ENCODE measurements at regions not wholly inside any gene's neighbourhood (a gene's known extent, or its start where the extent isn't known, plus 50 kb on each side); places are given as distances from the start of the nearest gene placed in this dataset.

GRCh38 chr2:64797881-64798575, 144.3 kb upstream of the SERTAD2 start:
- no peak for TF ChIP-seq CTCF (conservative IDR thresholded peaks at IDR 0.05)
- H3K4me3 Mint-ChIP-seq = no peak overlapping the region

More at GRCh38 chr2:64797881-64798575, 144.3 kb upstream of the SERTAD2 start:
- no peak overlapping the region for H2BK20ac ChIP-seq (ENCODE audit: low read depth, low read length, poor library complexity, severe bottlenecking)
- H2BK120ac ChIP-seq (ENCODE audit: low read depth, low read length, poor library complexity, severe bottlenecking) = no peak overlapping the region
- no peaks in the 10 kb centered on the region for H3K79me2 ChIP-seq (ENCODE audit: insufficient read depth, low read length)
- H3K27ac ChIP-seq (ENCODE audit: insufficient read length, low read depth, low read length) = no peak overlapping the region
- H2AK5ac ChIP-seq (ENCODE audit: insufficient read length, low read length) = no peak overlapping the region
- H3K9me3 Mint-ChIP-seq = no peaks in the 10 kb centered on the region
- H3K9me3 ChIP-seq (ENCODE audit: control insufficient read depth, low read depth, low read length) = no peaks in the 10 kb centered on the region
- H2BK12ac ChIP-seq (ENCODE audit: insufficient read length, low read depth, low read length) = no peak overlapping the region
- H3K27me3 ChIP-seq (ENCODE audit: insufficient read depth, low read length) = no peaks in the 10 kb centered on the region
- no peak overlapping the region for H2BK5ac ChIP-seq (ENCODE audit: insufficient read length, low read length)
- no peak overlapping the region for H3K9ac ChIP-seq (ENCODE audit: extremely low read depth, insufficient read length, low read length)
- H3K27me3 Mint-ChIP-seq (ENCODE audit: low read depth) = peaks cover 4% of the 10 kb centered on the region
- H3K36me3 Mint-ChIP-seq (ENCODE audit: insufficient read depth in 1 of 3, low read depth in 3 of 3) = no peaks in the 10 kb centered on the region
- no peak overlapping the region for H3K18ac ChIP-seq (ENCODE audit: insufficient read length, low read depth, low read length)
- no peak overlapping the region for H4K8ac ChIP-seq (replicated peaks; ENCODE audit: insufficient read length, low read depth, low read length)
- H3K4ac ChIP-seq (ENCODE audit: low read depth, low read length) = no peak overlapping the region
- H4K20me1 ChIP-seq (ENCODE audit: control insufficient read depth, insufficient read depth, insufficient read length) = no peaks in the 10 kb centered on the region
- H3T11ph ChIP-seq (ENCODE audit: low read length) = no peak overlapping the region
- H3K27ac Mint-ChIP-seq = no peak overlapping the region
- WGBS (ENCODE audit: extremely low coverage, insufficient read length, low lambda C conversion rate) = no CpG with 5 or more reads among the region's 4 CpGs
- H4K5ac ChIP-seq (ENCODE audit: insufficient read length, low read depth, low read length) = no peak overlapping the region
- no peak overlapping the region for H3K23ac ChIP-seq (ENCODE audit: insufficient read length, low read depth, low read length)
- no peak overlapping the region for H2BK15ac ChIP-seq (ENCODE audit: low read depth, low read length)
- no peak overlapping the region for H3K14ac ChIP-seq (ENCODE audit: insufficient read depth, low read length)
- DNase-seq = no peak
- no peaks in the 10 kb centered on the region for H3K4me1 ChIP-seq (ENCODE audit: insufficient read depth, low read length)
- H2AFZ ChIP-seq (ENCODE audit: low read length) = no peak overlapping the region
- no peak overlapping the region for H4K91ac ChIP-seq (ENCODE audit: insufficient read length, low read depth, low read length)
- H3K4me1 Mint-ChIP-seq = peaks cover 6 to 7% of the 10 kb centered on the region in 2 experiments
- no peak overlapping the region for H3K56ac ChIP-seq (ENCODE audit: insufficient read length, low read depth, low read length)
- no peaks in the 10 kb centered on the region for H3K79me1 ChIP-seq (ENCODE audit: insufficient read depth, low read depth, low read length, poor library complexity, severe bottlenecking)
- no peak overlapping the region for H3K4me2 ChIP-seq (ENCODE audit: insufficient read depth, insufficient read length, low read length)
- no peaks in the 10 kb centered on the region for H3K23me2 ChIP-seq (ENCODE audit: insufficient read length, low read depth, low read length, poor library complexity, severe bottlenecking)

Measured in H9 (cell line).